ENCODE measurements at regions not wholly inside any gene's neighbourhood (a gene's known extent, or its start where the extent isn't known, plus 50 kb on each side); places are given as distances from the start of the nearest gene placed in this dataset.

DNA sequence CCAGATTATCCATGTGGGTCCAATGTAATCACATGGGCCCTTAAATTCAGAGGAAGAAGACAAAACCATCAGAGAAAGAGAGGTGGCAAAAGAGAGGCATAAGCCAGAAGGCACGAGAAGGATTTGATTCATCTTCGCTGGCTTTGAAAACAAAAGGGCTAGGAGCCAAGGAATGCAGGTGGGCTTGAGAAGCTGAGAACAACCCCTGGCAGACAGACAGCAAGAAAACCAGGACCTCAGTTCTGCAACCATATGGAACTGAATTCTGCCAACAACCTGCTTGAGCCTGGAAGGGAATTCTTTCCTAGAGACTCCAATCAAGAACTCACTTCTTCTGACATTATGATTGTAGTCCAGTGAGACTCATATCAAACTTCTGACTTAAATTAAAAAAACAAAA lies 1531.8 kb downstream of the PCDH7 start:
- intact Hi-C loops (cut with DNase I): no loop called here

DNA sequence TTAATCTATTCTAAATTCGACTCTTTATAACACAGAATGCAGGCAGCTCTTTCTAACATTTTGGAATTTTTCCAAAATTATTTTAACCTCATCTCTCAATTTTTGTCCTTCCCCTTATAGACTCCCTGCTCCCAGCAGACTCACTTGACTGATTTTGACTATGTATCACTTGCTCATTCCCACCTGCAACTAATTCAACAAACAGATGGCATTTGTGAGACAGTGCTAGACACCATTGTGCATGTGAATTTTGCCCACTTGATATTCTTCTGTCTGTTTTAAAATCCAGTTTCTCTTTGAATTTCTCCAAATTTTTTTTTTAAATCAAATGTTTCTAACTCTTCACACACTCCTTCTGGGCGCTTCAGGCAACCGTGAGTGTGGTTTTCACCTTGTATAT lies 1534.0 kb downstream of the PCDH7 start:
- ATAC-seq (no peak), DNase-seq (no peak)
- intact Hi-C loops (cut with DNase I): no loop called here

More for the DNA sequence above, 1531.8 kb downstream of the PCDH7 start:
- DNase-seq (no peak), ATAC-seq (no peak)

DNA sequence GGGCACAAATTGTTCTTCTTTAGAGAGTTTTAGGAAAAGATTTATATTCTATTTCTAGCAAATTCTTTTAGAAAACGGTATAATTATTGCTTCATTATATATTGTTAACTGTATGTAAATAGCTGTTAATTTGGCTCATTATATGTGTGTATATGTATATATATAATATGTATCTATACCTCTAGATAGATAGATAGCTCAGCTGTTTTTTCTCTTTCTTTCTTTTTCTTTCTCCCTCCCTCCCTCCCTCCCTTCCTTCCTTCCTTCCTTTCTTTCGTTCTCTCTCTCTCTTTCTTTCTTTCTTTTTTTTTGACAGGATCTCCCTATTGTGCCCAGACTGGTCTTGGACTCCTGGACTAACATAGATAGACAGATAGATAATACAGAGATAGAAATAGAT lies 1538.8 kb downstream of the PCDH7 start:
- ATAC-seq (no peak), DNase-seq (no peak)
- intact Hi-C loops (cut with DNase I): no loop called here

- DNase-seq: no peak
- intact Hi-C loops (cut with DNase I): no loop called here
- ATAC-seq: no peak
These were observed 1541.0 kb downstream of the PCDH7 start for GRCh38 chr4:32261196-32261595.

- ATAC-seq (no peak), DNase-seq (no peak)
- intact Hi-C loops (cut with DNase I): no loop called here
These were observed 1548.7 kb downstream of the PCDH7 start for GRCh38 chr4:32268863-32269262.

GRCh38 chr4:32290102-32290501 lies 1569.9 kb downstream of the PCDH7 start:
- no peak for ATAC-seq
- no peak for DNase-seq
- intact Hi-C loops (cut with DNase I): no loop called here

DNA sequence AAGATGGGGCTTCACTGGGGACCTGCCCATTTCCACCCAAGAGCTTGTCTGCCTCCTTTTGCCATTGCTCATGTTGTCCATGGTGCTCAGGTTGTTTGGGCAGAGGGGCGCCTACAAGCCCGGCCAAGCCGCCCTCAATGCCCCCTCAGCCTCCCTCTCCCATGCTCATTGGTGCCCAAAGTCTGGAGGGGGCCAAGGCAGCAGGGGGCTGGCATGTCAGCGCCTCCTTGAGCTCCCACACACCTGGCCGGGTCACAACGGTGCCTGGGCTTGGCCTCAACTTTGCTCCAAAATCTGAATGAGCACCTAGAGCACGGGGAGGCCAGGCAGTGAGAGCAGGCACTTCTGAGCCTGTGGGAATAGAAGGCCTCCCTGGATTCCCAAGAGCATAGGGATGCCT lies 1598.8 kb downstream of the PCDH7 start:
- intact Hi-C loops (cut with DNase I): no loop called here
- no peak for ATAC-seq
- DNase-seq: no peak

DNA sequence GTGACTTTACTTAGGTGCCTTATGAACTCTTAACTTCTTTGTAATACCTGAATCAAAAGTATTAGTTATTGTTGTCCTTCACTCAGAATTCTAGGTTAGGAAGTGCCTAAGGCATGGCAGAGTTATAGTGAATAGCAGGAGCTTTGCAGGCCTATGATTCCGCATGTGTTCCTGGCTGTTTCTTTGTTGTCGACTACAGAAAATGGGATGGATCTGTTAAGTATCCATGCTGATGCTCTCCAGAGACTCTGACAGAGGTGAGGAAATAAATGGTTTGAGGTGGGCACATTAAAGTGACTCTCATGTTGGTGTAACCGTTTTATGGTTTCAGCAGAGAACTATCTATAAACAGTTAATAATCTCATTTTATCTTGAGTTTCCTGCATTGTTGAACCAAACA lies 1601.3 kb downstream of the PCDH7 start:
- no peak for DNase-seq
- no peak for ATAC-seq
- intact Hi-C loops (cut with DNase I): no loop called here

DNA sequence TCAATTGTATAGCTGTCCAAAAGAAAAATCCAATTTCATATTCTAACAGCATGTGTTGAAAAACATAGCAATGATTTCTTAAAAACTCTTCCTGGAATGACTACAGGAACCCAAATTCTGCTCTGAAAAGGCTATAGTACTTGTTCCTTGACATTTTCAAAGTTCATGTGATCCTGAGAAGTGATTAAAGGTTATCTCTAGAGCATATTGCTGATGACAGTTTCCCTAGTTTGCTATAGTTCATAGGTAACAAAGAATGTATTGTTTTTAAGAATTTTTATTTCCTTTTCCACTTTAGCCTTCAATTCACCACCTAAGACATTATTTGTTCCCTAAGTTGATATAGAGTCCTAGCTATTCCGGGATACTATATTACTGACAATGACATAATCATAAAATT lies 1614.6 kb downstream of the PCDH7 start:
- ATAC-seq (no peak), DNase-seq (no peak)
- intact Hi-C loops (cut with DNase I): no loop called here

- intact Hi-C loops (cut with DNase I): no loop called here
These were observed 1617.2 kb downstream of the PCDH7 start for GRCh38 chr4:32337403-32337802.

GRCh38 chr4:32340591-32340990 lies 1620.4 kb downstream of the PCDH7 start:
- intact Hi-C loops (cut with DNase I): no loop called here
- no peak for ATAC-seq

More at GRCh38 chr4:32337403-32337802, 1617.2 kb downstream of the PCDH7 start:
- DNase-seq: no peak
- no peak for ATAC-seq

DNA sequence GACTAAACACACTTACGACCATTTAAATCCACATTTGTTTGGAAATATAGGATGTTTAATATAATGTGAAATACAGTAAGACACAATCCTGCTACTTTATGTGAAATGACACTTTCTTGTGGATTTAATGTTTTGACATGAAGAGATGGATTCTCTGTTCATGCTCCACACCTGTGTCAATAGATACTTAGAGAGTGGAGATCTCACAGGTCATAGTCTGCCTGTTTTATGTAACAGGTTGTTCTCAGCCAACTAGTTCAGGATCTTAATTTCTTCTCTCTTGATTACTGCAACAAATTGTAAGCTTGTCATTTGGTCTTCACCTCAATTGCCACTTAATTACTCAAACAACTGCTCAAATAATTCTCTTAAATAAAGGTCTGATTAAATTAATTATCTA lies 1621.2 kb downstream of the PCDH7 start:
- ATAC-seq (no peak), DNase-seq (no peak)
- intact Hi-C loops (cut with DNase I): no loop called here

More at GRCh38 chr4:32340591-32340990, 1620.4 kb downstream of the PCDH7 start:
- DNase-seq: no peak

GRCh38 chr4:32342054-32342453 lies 1621.9 kb downstream of the PCDH7 start:
- intact Hi-C loops (cut with DNase I): no loop called here
- ATAC-seq (no peak), DNase-seq (no peak)

GRCh38 chr4:32349026-32349425 lies 1628.9 kb downstream of the PCDH7 start:
- no peak for DNase-seq
- no peak for ATAC-seq
- intact Hi-C loops (cut with DNase I): no loop called here

DNA sequence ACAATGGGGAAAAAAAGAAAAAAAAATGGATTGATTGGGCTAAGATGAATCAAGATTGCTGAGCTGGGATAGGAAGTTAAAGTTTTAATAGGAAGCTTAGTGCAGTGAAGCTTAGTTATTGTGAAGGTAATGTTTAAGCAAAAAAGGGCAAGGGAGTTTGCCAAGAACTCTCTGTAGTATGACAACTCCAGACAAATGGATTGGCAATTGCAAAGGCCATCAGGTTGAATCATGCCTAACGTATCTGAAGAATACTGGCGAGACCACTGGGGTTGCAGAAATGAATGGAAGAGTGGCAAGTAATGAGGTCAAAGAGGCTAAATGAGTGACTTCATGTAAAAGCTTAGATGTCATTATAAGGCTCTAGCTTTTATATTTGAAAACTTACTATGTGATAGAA lies 1654.0 kb downstream of the PCDH7 start:
- no peak for ATAC-seq

GRCh38 chr4:32393806-32394205 lies 1673.6 kb downstream of the PCDH7 start:
- no peak for ATAC-seq
- DNase-seq: no peak
- intact Hi-C loops (cut with DNase I): no loop called here

More for the DNA sequence above, 1654.0 kb downstream of the PCDH7 start:
- DNase-seq: no peak
- intact Hi-C loops (cut with DNase I): no loop called here

GRCh38 chr4:32394255-32394654 lies 1674.1 kb downstream of the PCDH7 start:
- ATAC-seq: no peak
- DNase-seq: no peak
- intact Hi-C loops (cut with DNase I): no loop called here

DNA sequence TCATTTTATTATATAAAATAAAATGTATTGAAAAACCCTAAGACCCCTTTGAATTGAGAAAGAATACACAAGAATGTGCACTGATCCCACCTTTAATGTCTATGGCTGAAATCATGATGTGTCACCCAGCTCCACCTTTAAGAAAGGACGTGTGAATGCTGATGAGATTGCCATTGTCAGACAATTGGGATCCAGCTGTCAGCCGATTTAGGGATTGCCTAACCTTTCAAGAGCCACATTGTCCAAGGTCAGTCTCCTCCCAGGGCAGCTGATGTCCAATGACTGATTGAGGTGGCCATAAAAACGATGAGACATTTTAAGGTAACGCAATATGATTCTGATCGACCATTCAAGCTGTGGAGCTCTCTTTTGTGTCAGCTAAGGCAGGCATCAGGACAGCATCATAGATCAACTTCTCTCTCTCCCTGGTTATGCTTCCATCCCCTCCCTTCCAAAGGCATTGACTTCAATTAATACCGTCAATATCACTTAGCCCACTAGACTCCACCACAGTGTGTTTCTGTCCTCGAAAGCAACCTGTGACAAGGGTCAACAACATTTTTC lies 1676.4 kb downstream of the PCDH7 start:
- no peak for ATAC-seq
- intact Hi-C loops (cut with DNase I): no loop called here
- DNase-seq: no peak

GRCh38 chr4:32400870-32401269 lies 1680.7 kb downstream of the PCDH7 start:
- ATAC-seq: no peak
- DNase-seq: no peak
- intact Hi-C loops (cut with DNase I): no loop called here

DNA sequence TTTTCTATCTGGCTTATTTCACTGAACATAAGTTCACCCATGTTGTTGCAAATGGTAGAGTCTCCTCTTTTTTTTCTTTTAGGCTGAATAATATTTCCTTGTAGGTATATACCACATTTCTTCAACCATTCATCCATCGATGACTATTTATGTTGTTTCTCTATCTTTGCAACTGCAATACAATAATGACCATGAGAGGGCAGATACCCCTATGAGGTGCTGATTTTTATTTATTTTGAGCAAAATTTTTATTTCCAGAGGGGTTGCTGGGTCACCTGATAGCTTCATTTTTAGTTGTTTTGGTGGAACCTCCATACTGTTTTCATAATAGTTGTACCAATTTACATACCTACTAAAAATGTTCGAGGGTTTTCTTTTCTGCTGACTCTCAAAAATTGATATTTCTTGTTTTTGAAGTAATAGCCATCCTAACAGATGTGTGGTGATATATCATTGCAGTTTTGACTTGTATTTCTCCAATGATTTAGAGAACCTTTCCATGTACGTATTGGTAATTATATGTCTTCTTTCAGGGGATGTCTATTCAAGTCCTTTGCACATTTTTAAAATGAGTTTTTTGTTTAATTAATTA lies 1697.0 kb downstream of the PCDH7 start:
- intact Hi-C loops (cut with DNase I): no loop called here
- ATAC-seq (no peak), DNase-seq (no peak)

GRCh38 chr4:32423267-32423666 lies 1703.1 kb downstream of the PCDH7 start:
- intact Hi-C loops (cut with DNase I): no loop called here
- DNase-seq: no peak

GRCh38 chr4:32425243-32425642 lies 1705.1 kb downstream of the PCDH7 start:
- intact Hi-C loops (cut with DNase I): no loop called here
- DNase-seq (no peak), ATAC-seq (no peak)

More at GRCh38 chr4:32423267-32423666, 1703.1 kb downstream of the PCDH7 start:
- ATAC-seq: no peak

Measured in left cardiac atrium (tissue), 4 donors.